Effector memory CD4-positive, alpha-beta T cell (primary cell): ENCODE measurements at regions not wholly inside any gene's neighbourhood (a gene's known extent, or its start where the extent isn't known, plus 50 kb on each side); places are given as distances from the start of the nearest gene placed in this dataset.
"Not testable (repeated sequence)": the region's sequence is repeated elsewhere in the genome, so short reads cannot be mapped to it uniquely, and the experiment has no call there.

Source experiments
- DNase-seq, 3 donors: peaks; one replicate each; pipeline ENCODE4 v3.0.0-alpha.2; 2020
- H3K27ac ChIP-seq: 2 replicates; pipeline ENCODE4 v1.7.0; 2013; ENCODE audit warnings: mild to moderate bottlenecking, low read length, moderate library complexity; ENCODE audit not compliant: insufficient read depth, poor library complexity, severe bottlenecking
- H3K27me3 ChIP-seq: replicated peaks from 2 replicates; pipeline ENCODE4 v1.7.0; 2013; ENCODE audit warnings: mild to moderate bottlenecking, low read length; ENCODE audit not compliant: insufficient read depth, control insufficient read depth, poor library complexity, severe bottlenecking
- H3K36me3 ChIP-seq: 2 replicates; pipeline ENCODE4 v1.7.0; 2013; ENCODE audit warnings: mild to moderate bottlenecking, low read length, moderate library complexity; ENCODE audit not compliant: control insufficient read depth, insufficient read depth
- H3K4me1 ChIP-seq: 2 replicates; pipeline ENCODE4 v1.7.0; 2013; ENCODE audit warnings: low read length, mild to moderate bottlenecking; ENCODE audit not compliant: control insufficient read depth, insufficient read depth, poor library complexity, severe bottlenecking
- H3K4me3 ChIP-seq: 2 replicates; pipeline ENCODE4 v1.7.0; 2013; ENCODE audit warnings: low read length, low read depth, mild to moderate bottlenecking; ENCODE audit not compliant: insufficient read depth, poor library complexity, severe bottlenecking
- H3K9me3 ChIP-seq: 2 replicates; pipeline ENCODE4 v1.7.0; 2013; ENCODE audit warnings: mild to moderate bottlenecking, low read length, moderate library complexity; ENCODE audit not compliant: control insufficient read depth

DNA sequence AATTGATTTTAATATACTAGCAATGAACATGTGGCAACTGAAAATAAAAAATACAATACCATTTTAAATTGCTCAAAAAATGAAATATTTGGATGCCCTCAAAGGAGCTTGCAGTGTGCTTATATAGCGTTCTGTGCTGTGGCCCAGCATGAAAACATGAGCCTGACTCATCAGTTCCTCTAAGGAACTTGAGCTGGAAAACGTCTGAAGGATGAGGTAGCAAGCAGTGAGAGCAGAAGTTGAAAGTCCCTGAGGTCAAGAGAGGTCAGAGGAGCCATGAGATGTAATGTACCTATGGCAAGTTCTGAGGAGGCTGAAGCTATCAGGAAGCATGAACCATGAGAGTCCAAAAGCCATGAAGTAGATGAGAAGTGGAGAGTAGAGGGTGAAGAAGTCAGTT, 59.7 kb downstream of the HMGB3 start:
- H3K4me1 ChIP-seq, result no peaks in the 10 kb centered on the region
- H3K4me3 ChIP-seq, result no peak overlapping the region
- no peaks in the 10 kb centered on the region for H3K27me3 ChIP-seq
- no peaks in the 10 kb centered on the region for H3K36me3 ChIP-seq
- DNase-seq, result no peak
- no peak overlapping the region for H3K27ac ChIP-seq
- no peaks in the 10 kb centered on the region for H3K9me3 ChIP-seq

DNA sequence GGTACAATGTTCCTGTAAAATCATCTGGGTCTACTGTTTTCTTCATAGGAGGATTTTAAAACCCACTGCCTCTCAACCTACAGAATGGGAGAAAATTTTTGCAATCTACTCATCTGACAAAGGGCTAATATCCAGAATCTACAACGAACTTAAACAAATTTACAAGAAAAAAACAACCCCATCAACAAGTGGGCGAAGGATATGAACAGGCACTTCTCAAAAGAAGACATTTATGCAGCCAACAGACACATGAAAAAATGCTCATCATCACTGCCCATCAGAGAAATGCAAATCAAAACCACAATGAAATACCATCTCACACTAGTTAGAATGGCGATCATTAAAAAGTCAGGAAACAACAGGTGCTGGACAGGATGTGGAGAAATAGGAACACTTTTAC, 83.2 kb downstream of the HMGB3 start:
- DNase-seq, H3K4me1 ChIP-seq, H3K27me3 ChIP-seq, H3K4me3 ChIP-seq, H3K9me3 ChIP-seq, H3K27ac ChIP-seq, H3K36me3 ChIP-seq: not testable (repeated sequence)

DNA sequence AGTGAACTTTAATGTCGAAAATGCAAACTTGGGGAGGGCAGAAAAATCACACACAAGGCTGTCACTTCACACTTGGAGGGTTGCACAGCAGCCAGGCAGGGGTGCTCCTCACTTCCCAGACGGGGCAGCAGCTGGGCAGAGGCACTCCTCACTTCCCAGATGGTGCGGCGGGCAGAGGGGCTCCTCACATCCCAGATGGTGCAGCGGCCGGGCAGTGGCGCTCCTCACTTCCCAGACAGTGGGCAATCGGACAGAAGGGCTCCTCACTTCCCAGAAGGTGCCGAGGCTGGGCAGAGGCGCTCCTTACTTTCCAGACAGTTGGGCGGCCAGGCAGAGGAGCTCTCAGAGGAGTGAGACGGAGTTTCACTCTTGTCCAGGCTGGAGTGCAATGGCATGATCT, 90.6 kb downstream of the HMGB3 start:
- H3K27me3 ChIP-seq, result no peaks in the 10 kb centered on the region
- H3K36me3 ChIP-seq, result no peaks in the 10 kb centered on the region
- DNase-seq, result no peak

DNA sequence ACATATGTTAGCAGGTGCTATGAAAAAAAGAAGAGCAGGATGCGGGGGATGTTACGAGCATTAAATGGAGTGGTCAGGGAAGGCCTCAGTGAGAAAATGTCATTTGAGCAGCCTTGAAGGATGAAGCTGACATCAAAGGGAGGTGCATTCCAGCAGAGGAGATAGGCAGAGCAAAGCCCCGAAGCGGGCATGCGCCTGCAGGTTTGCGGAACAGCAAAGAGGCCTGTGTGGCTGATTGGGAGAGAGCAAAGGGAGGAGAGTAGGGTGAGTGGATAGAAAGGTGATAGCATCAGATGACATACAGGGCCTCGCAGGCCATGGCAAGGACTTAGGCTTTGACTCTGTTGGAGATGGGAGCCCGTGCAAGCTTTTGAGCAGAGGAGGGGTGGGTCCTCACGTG, 95.4 kb upstream of the GPR50 start:
- Histone ChIP-seq H3K9me3 (no peaks in the 10 kb centered on the region), H3K4me1 (peaks cover 6% of the 10 kb centered on the region), H3K27ac (no peak overlapping the region), H3K4me3 (no peak overlapping the region), H3K36me3 (no peaks in the 10 kb centered on the region), H3K27me3 (peaks cover 3% of the 10 kb centered on the region)
- DNase-seq, result no peak

More for the DNA sequence above, 90.6 kb downstream of the HMGB3 start:
- H3K9me3 ChIP-seq, result no peaks in the 10 kb centered on the region
- H3K4me1 ChIP-seq, result no peaks in the 10 kb centered on the region
- no peak overlapping the region for H3K4me3 ChIP-seq
- H3K27ac ChIP-seq, result no peak overlapping the region

DNA sequence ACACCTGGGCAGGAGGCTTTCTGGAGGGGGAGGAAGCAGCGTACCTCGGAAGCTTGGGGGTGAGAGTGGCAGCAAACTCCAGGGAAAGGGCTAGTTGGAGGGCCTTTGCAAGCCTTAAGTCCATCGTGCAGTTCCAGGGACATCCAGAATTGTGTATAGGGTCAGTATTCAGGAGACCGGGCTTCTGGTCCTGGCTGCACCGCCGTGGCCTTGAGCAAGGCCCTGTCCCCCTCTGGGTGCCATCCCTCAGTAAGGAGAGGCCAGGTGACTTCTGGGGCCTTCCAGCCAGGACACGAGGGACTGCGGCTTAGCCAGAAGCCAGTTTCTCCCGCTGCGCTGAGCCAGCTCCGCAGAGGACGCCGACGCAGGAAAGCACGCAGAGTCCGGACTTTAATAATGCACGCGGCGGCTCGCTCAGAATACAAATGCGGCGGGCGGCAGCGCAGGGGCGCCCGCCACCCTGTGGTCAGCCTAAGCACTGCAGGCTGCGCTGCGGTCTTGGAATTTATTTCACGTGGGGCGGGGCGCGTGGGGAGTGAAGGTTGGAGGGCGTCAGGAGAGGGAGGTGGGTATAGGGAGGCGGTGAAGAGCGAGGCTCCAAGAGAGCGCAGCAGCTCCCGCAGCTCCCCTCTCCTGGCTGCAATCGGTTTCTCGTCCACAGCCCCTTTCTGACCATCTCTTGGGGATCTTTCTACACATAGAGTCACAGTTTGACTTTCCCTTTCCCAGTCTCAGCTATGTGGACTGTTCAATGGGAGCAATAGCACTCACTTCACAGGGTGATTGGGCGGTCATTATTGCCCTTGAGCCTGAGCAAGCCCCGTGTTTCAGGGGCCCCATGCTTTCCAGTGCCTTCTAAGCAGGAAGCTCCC, 94.1 kb upstream of the GPR50 start:
- Histone ChIP-seq H3K9me3 (no peaks in the 10 kb centered on the region), H3K4me3 (no peak overlapping the region), H3K36me3 (no peaks in the 10 kb centered on the region), H3K4me1 (peaks cover 6% of the 10 kb centered on the region), H3K27me3 (peaks cover 3% of the 10 kb centered on the region), H3K27ac (no peak overlapping the region)
- peak; percentile 6 to 23 (median 15) for DNase-seq

DNA sequence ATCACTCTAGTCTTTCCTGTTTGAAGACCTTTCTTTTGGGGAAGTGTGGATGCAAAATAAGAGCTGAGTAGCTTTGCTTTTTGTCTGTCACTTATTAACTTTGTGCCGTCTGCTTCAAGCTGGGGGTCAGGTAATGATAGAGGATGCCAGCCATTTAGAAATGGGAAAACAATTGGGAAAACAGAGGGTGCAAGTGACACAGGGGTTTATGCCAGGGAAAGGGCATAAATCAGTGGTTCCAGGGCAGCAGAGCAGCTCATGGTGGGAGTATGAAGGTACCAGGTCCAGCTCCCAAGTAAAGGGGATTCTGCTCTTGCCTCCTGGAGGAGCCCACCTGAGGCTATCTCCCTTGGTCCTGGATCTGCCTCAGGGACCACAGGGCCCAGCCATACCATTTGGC, 91.9 kb upstream of the GPR50 start:
- DNase-seq, result no peak

DNA sequence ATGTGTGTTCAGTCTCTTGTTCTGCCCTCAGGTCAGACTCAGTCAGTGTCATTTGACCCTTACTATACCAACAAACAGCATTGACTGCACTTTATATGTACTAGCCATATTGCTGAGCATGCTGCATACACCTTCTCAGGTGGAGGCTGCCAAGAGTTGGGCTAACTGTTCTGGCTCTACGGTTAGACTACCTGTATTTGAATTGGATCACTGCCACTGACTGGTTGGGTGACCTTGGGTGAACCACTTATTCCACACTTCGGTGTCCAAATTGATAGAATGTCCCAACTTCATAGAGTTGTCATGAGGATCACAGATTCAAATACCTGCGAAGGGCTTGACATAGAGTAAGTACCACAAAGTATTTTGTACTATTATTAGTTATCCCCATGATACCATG, 91.2 kb upstream of the GPR50 start:
- Histone ChIP-seq H3K27me3 (peaks cover 3% of the 10 kb centered on the region), H3K4me3 (no peak overlapping the region), H3K4me1 (peaks cover 6% of the 10 kb centered on the region), H3K9me3 (no peaks in the 10 kb centered on the region), H3K36me3 (no peaks in the 10 kb centered on the region), H3K27ac (no peak overlapping the region)
- no peak for DNase-seq

More for the DNA sequence above, 91.9 kb upstream of the GPR50 start:
- H3K9me3 ChIP-seq, result no peaks in the 10 kb centered on the region
- H3K27ac ChIP-seq, result no peak overlapping the region
- peaks cover 6% of the 10 kb centered on the region for H3K4me1 ChIP-seq
- H3K4me3 ChIP-seq, result no peak overlapping the region
- H3K27me3 ChIP-seq, result peaks cover 3% of the 10 kb centered on the region
- H3K36me3 ChIP-seq, result no peaks in the 10 kb centered on the region

DNA sequence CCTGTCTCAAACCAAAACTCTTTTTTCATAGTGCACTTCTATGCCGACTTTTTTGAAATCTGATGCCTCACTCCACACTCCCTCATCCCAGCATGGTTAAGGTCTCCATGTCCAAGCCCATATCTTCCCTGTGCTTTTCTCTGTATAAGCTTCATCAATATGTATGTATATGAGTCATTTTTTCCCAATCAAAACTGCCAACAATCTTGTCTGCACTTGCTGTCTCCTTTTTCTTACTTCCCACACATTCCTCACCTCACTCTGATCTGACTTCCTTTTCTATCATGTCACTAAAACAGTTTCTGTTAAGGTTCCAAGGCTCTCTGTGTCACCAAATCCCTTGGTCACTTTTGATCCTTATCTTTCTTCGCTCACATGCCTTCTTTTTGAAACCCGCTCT, 88.2 kb upstream of the GPR50 start:
- Histone ChIP-seq H3K36me3 (no peaks in the 10 kb centered on the region), H3K9me3 (no peaks in the 10 kb centered on the region), H3K27me3 (no peaks in the 10 kb centered on the region), H3K27ac (no peak overlapping the region), H3K4me3 (no peak overlapping the region), H3K4me1 (no peaks in the 10 kb centered on the region)
- no peak for DNase-seq

DNA sequence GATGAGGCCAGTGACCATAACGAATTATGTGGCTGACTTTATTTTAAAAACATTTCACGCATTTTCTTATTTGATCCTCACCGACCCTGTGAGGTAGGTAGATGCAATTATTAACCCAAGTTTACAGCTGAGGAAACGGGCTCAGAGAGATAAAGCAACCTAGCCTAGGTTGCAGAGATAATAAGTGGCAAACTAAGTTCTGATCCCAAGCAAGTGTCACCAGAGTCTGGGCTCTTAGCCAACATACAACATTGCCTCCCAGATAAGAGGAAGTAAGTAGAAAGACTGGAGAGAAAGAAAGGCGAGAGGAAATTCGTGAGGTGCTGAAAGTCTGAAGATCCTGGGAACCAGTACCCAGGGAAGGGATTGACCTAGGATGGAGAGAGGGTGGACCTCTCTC, 77.4 kb upstream of the GPR50 start:
- Histone ChIP-seq H3K27me3 (no peaks in the 10 kb centered on the region), H3K27ac (no peak overlapping the region), H3K9me3 (no peaks in the 10 kb centered on the region), H3K4me1 (no peaks in the 10 kb centered on the region), H3K4me3 (no peak overlapping the region), H3K36me3 (no peaks in the 10 kb centered on the region)
- DNase-seq, result no peak

DNA sequence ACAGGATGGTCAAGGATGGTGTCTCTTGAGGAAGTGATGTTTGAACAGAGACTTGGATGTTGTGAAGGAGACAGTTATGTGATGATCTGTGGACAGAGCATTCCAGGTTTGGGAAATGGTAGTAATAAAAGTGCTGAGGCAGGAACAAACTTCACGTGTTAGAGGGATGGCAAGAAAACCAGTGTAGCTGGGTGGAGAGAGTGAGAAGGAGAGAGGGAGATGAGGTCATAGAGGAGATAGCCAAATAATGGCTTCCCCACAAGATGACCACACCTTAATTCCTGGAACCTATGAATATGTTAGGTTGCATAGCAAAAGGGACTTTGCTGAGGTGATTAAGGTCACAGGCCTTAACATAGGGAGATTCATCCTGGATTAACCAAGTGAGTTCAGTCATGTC, 75.6 kb upstream of the GPR50 start:
- Histone ChIP-seq H3K27me3 (no peaks in the 10 kb centered on the region), H3K4me3 (no peak overlapping the region), H3K4me1 (no peaks in the 10 kb centered on the region), H3K36me3 (no peaks in the 10 kb centered on the region), H3K27ac (no peak overlapping the region), H3K9me3 (no peaks in the 10 kb centered on the region)
- DNase-seq, result no peak
